Gastrocnemius medialis (tissue), 4 donors: ENCODE measurements at regions not wholly inside any gene's neighbourhood (a gene's known extent, or its start where the extent isn't known, plus 50 kb on each side); places are given as distances from the start of the nearest gene placed in this dataset.

Source experiments
- ATAC-seq, 2 donors: fragments of 150-250 bp; one replicate each; pipeline ENCODE4 v1.9.1; 2016
- DNase-seq, 2 donors: peaks; one replicate each; pipeline ENCODE4 v3.0.0-alpha.2; 2019
- H3K27ac ChIP-seq, 4 donors: fragments of 200-600 bp; sonication (generic); 1 replicate in 1 of 4; 2 replicates in 3 of 4; pipeline ENCODE4 v1.5.1; 2016 to 2018; ENCODE audit warnings: mild to moderate bottlenecking in 2 of 4, moderate library complexity in 1 of 4
- H3K27me3 ChIP-seq, 3 donors: fragments of 200-600 bp; sonication (generic) in 2 of 3; 1 replicate in 1 of 3; 2 replicates in 2 of 3; pipeline versions ENCODE4 v1.5.1 to v1.6.0; 2016 to 2019; ENCODE audit warnings: mild to moderate bottlenecking in 1 of 3, moderate library complexity in 1 of 3
- H3K36me3 ChIP-seq, 2 donors: fragments of 200-600 bp; sonication (generic) in 1 of 2; one replicate each; pipeline ENCODE4 v1.5.1; 2017 to 2018
- H3K4me1 ChIP-seq, 2 donors: fragments of 200-600 bp; sonication (generic) in 1 of 2; one replicate each; pipeline ENCODE4 v1.5.1; 2016 to 2017; ENCODE audit warnings: mild to moderate bottlenecking in 2 of 2
- H3K4me3 ChIP-seq, 4 donors: fragments of 200-600 bp; sonication (generic) in 3 of 4; 1 replicate in 1 of 4; 2 replicates in 3 of 4; pipeline ENCODE4 v1.5.1; 2016 to 2019; ENCODE audit warnings: mild to moderate bottlenecking in 2 of 4
- H3K9me3 ChIP-seq, 3 donors: fragments of 200-600 bp; sonication (generic) in 2 of 3; 1 replicate in 1 of 3; 2 replicates in 2 of 3; pipeline ENCODE4 v1.5.1; 2016 to 2019
- CTCF ChIP-seq, 5 experiments: fragments of 450-650 bp in 3 of 5; fragments of 200-600 bp in 2 of 5; sonication (generic) in 2 of 5; IDR thresholded peaks in 4 of 5; conservative IDR thresholded peaks in 1 of 5; 1 replicate in 4 of 5; 2 replicates in 1 of 5; pipeline ENCODE4 v1.5.1; 2016 to 2019; ENCODE audit warnings: antibody characterized with exemption in 5 of 5, mild to moderate bottlenecking in 3 of 5, moderate library complexity in 3 of 5
- POLR2A ChIP-seq, 2 donors: fragments of 450-650 bp; IDR thresholded peaks; one replicate each; pipeline ENCODE4 v1.6.1; 2017; ENCODE audit warnings: antibody characterized with exemption in 2 of 2, mild to moderate bottlenecking in 2 of 2, moderate library complexity in 2 of 2
- in situ Hi-C, 4 donors: fragments of 200-750 bp; cut with MboI; loops; one replicate each; pipeline versions ENCODE4 v1.15.0 to v1.8.0; 2017; ENCODE audit warnings: low sequenced_read_pairs in 4 of 4
- intact Hi-C: fragments of 100-400 bp; cut with DNase I; formaldehyde crosslinking; loops from one replicate; pipeline ENCODE4 v1.15.1; 2023; ENCODE audit warnings: low total_unique reads

GRCh38 chr20:51195990-51196389, 173.1 kb upstream of the KCNG1 start:
- no peak overlapping the region for H3K4me3 ChIP-seq

GRCh38 chr20:51195419-51195901, 172.6 kb upstream of the KCNG1 start:
- DNase-seq = no peak
- Histone ChIP-seq H3K4me1 (no peaks in the 10 kb centered on the region), H3K9me3 (no peaks in the 10 kb centered on the region), H3K36me3 (no peaks in the 10 kb centered on the region), H3K4me3 (no peak overlapping the region), H3K27me3 (peaks cover 0 to 10% (median 5%) of the 10 kb centered on the region in 3 donors), H3K27ac (no peak overlapping the region)
- ATAC-seq = no peak
- in situ Hi-C loops = no loop called here
- TF ChIP-seq CTCF (IDR thresholded peaks at IDR 0.05 in 4 of 5, conservative IDR thresholded peaks at IDR 0.05 in 1 of 5) (no peak), POLR2A (IDR thresholded peaks at IDR 0.05) (no peak)
- intact Hi-C loops = no loop called here

More at GRCh38 chr20:51195990-51196389, 173.1 kb upstream of the KCNG1 start:
- no peak overlapping the region for H3K27ac ChIP-seq
- in situ Hi-C loops (no loop called here), intact Hi-C loops (no loop called here)
- ATAC-seq = no peak
- no peaks in the 10 kb centered on the region for H3K9me3 ChIP-seq
- no peaks in the 10 kb centered on the region for H3K4me1 ChIP-seq
- no peaks in the 10 kb centered on the region for H3K36me3 ChIP-seq
- no peak for DNase-seq
- peaks cover 0 to 10% (median 5%) of the 10 kb centered on the region in 3 donors for H3K27me3 ChIP-seq
- TF ChIP-seq CTCF (IDR thresholded peaks at IDR 0.05 in 4 of 5, conservative IDR thresholded peaks at IDR 0.05 in 1 of 5) (no peak), POLR2A (IDR thresholded peaks at IDR 0.05) (no peak)

- Histone ChIP-seq H3K9me3 (no peaks in the 10 kb centered on the region), H3K27ac (no peak overlapping the region), H3K36me3 (no peaks in the 10 kb centered on the region), H3K27me3 (peaks cover 0 to 10% (median 5%) of the 10 kb centered on the region in 3 donors), H3K4me3 (no peak overlapping the region), H3K4me1 (no peaks in the 10 kb centered on the region)
- in situ Hi-C loops (no loop called here), intact Hi-C loops (no loop called here)
- no peak for ATAC-seq
- TF ChIP-seq POLR2A (IDR thresholded peaks at IDR 0.05) (no peak), CTCF (IDR thresholded peaks at IDR 0.05 in 4 of 5, conservative IDR thresholded peaks at IDR 0.05 in 1 of 5) (no peak)
- no peak for DNase-seq
These were observed 170.3 kb upstream of the KCNG1 start for GRCh38 chr20:51193066-51193772.

GRCh38 chr20:51190783-51191180, 167.9 kb upstream of the KCNG1 start:
- ATAC-seq = no peak
- Histone ChIP-seq H3K27ac (no peak overlapping the region), H3K9me3 (no peaks in the 10 kb centered on the region), H3K4me1 (no peaks in the 10 kb centered on the region), H3K4me3 (no peak overlapping the region), H3K36me3 (no peaks in the 10 kb centered on the region), H3K27me3 (peaks cover 0 to 5% (median 0%) of the 10 kb centered on the region in 3 donors)
- in situ Hi-C loops = no loop called here
- DNase-seq = no peak
- intact Hi-C loops = no loop called here
- TF ChIP-seq POLR2A (IDR thresholded peaks at IDR 0.05) (no peak), CTCF (IDR thresholded peaks at IDR 0.05 in 4 of 5, conservative IDR thresholded peaks at IDR 0.05 in 1 of 5) (no peak)
